SK-N-SH (cell line): ENCODE measurements at regions not wholly inside any gene's neighbourhood (a gene's known extent, or its start where the extent isn't known, plus 50 kb on each side); places are given as distances from the start of the nearest gene placed in this dataset.
A peak's percentile ranks its signal among the peaks of the same experiment; 100 is the strongest.

Source experiments
- CTCF ChIA-PET: fragments of 300-600, 350-600 bp; formaldehyde crosslinking; extraction: SDS; loops from one replicate; lab custom pipeline; 2021; lab: Yijun Ruan, JAX
- POLR2A ChIA-PET: fragments of 350-600 bp; sonication (Branson Sonifier 250); formaldehyde crosslinking; extraction: SDS; loops from one replicate; lab custom pipeline; 2020; ENCODE audit warnings: antibody characterized with exemption, inconsistent platforms; lab: Yijun Ruan, JAX
- DNase-seq: peaks from one replicate; pipeline ENCODE4 v3.0.0; 2012
- H2AFZ ChIP-seq: fragments of 200-600 bp; sonication (generic); 2 replicates; pipeline ENCODE4 v1.8.1; 2016; ENCODE audit warnings: antibody characterized with exemption, mild to moderate bottlenecking, low read depth
- H3F3A ChIP-seq: fragments of 200-600 bp; sonication (generic); replicated peaks from 2 replicates; pipeline ENCODE3; 2016; ENCODE audit warnings: antibody characterized with exemption, mild to moderate bottlenecking; ENCODE audit not compliant: insufficient read depth
- H3K27ac ChIP-seq, 2 experiments: fragments of 200-500 bp in 1 of 2; fragments of 200-600 bp in 1 of 2; sonication (Bioruptor generic) in 1 of 2; sonication (generic), shearing (Covaris generic) in 1 of 2; 2 replicates each; pipeline versions ENCODE4 v1.5.1 to v1.6.1; 2014 to 2016; ENCODE audit warnings: low read depth in 2 of 2, inconsistent platforms in 1 of 2, low read length in 1 of 2, mild to moderate bottlenecking in 1 of 2, mixed read lengths in 1 of 2
- H3K27me3 ChIP-seq: fragments of 200-600 bp; sonication (generic), shearing (Covaris generic); 2 replicates; pipeline ENCODE4 v1.6.1; 2016; ENCODE audit warnings: mixed run types; ENCODE audit not compliant: insufficient read depth
- H3K36me3 ChIP-seq, 2 experiments: fragments of 200-500 bp in 1 of 2; fragments of 200-600 bp in 1 of 2; sonication (Bioruptor generic) in 1 of 2; sonication (generic) in 1 of 2; replicated peaks in 1 of 2; 2 replicates each; pipeline versions ENCODE3 to v1.5.1; 2014 to 2016; ENCODE audit warnings: low read length in 1 of 2, mild to moderate bottlenecking in 1 of 2; ENCODE audit not compliant: insufficient read depth in 2 of 2, control insufficient read depth in 1 of 2
- H3K4me1 ChIP-seq, 2 experiments: fragments of 200-500 bp in 1 of 2; fragments of 200-600 bp in 1 of 2; sonication (Bioruptor generic) in 1 of 2; sonication (generic), shearing (Covaris generic) in 1 of 2; 2 replicates each; pipeline versions ENCODE4 v1.5.1 to v1.6.1; 2014 to 2016; ENCODE audit warnings: low read depth in 1 of 2, low read length in 1 of 2, mixed run types in 1 of 2; ENCODE audit not compliant: insufficient read depth in 2 of 2, control insufficient read depth in 1 of 2
- H3K4me2 ChIP-seq: fragments of 200-600 bp; sonication (generic), shearing (Covaris generic); 2 replicates; pipeline ENCODE4 v1.6.1; 2017; ENCODE audit warnings: mixed run types
- H3K4me3 ChIP-seq, 2 experiments: fragments of 200-500 bp in 1 of 2; fragments of 200-600 bp in 1 of 2; sonication (Bioruptor generic) in 1 of 2; sonication (generic), shearing (Covaris generic) in 1 of 2; 2 replicates each; pipeline versions ENCODE4 v1.5.1 to v1.8.1; 2014 to 2016; ENCODE audit warnings: low read depth in 2 of 2, inconsistent platforms in 1 of 2, low read length in 1 of 2, mild to moderate bottlenecking in 1 of 2, mixed read lengths in 1 of 2, moderate library complexity in 1 of 2
- H3K79me2 ChIP-seq: fragments of 200-600 bp; sonication (generic); 2 replicates; pipeline ENCODE4 v1.8.1; 2017; ENCODE audit warnings: mild to moderate bottlenecking; ENCODE audit not compliant: insufficient read depth
- H3K9ac ChIP-seq: fragments of 200-600 bp; sonication (generic); 2 replicates; pipeline ENCODE4 v1.6.1; 2017; ENCODE audit warnings: mixed run types
- H3K9me2 ChIP-seq: fragments of 200-600 bp; sonication (generic); 2 replicates; pipeline ENCODE4 v1.6.1; 2017; ENCODE audit warnings: mixed run types
- H3K9me3 ChIP-seq: fragments of 200-600 bp; sonication (generic); 2 replicates; pipeline ENCODE4 v1.6.1; 2017; ENCODE audit warnings: mixed run types, mild to moderate bottlenecking, moderate library complexity
- H4K20me1 ChIP-seq: fragments of 200-600 bp; sonication (generic); 2 replicates; pipeline ENCODE4 v1.6.1; 2017; ENCODE audit warnings: mild to moderate bottlenecking, mixed run types; ENCODE audit not compliant: insufficient read depth
- CHD2 ChIP-seq: fragments of 150-350 bp; IDR thresholded peaks from 2 replicates; pipeline ENCODE4 v1.6.1; 2018; ENCODE audit warnings: low read length; ENCODE audit not compliant: partially characterized antibody
- CTCF ChIP-seq: fragments of 200-600 bp; sonication (generic); IDR thresholded peaks from 2 replicates; pipeline ENCODE4 v1.6.1; 2017; ENCODE audit warnings: antibody characterized with exemption, mild to moderate bottlenecking, moderate library complexity
- ELF1 ChIP-seq: IDR thresholded peaks from 2 replicates; pipeline ENCODE4 v1.4.0; 2012
- EP300 ChIP-seq, 2 experiments: IDR thresholded peaks; 2 replicates each; pipeline versions ENCODE4 v1.4.0 to v1.6.1; 2012; ENCODE audit warnings: borderline replicate concordance in 1 of 2, low read depth in 1 of 2, low read length in 1 of 2
- EZH2phosphoT487 ChIP-seq: fragments of 200-600 bp; sonication (generic); IDR thresholded peaks from 2 replicates; pipeline ENCODE4 v1.6.1; 2017; ENCODE audit warnings: low read depth, mixed run types, mild to moderate bottlenecking, antibody characterized with exemption, moderate library complexity, borderline replicate concordance
- FOSL2 ChIP-seq: IDR thresholded peaks from 2 replicates; pipeline ENCODE4 v1.4.0; 2012; ENCODE audit warnings: low read depth, mild to moderate bottlenecking, moderate library complexity, borderline replicate concordance
- FOXM1 ChIP-seq: IDR thresholded peaks from 2 replicates; pipeline ENCODE4 v1.4.0; 2012; ENCODE audit warnings: low read depth, mild to moderate bottlenecking
- GABPA ChIP-seq: IDR thresholded peaks from 2 replicates; pipeline ENCODE4 v1.4.0; 2012; ENCODE audit warnings: low read depth, mild to moderate bottlenecking
- JUND ChIP-seq: IDR thresholded peaks from 2 replicates; pipeline ENCODE4 v1.4.0; 2012
- MAX ChIP-seq: IDR thresholded peaks from 2 replicates; pipeline ENCODE4 v1.4.0; 2012; ENCODE audit warnings: low read depth
- MEF2A ChIP-seq: IDR thresholded peaks from 2 replicates; pipeline ENCODE4 v1.4.0; 2012; ENCODE audit warnings: low read depth, borderline replicate concordance
- NFIC ChIP-seq: IDR thresholded peaks from 2 replicates; pipeline ENCODE4 v1.4.0; 2012; ENCODE audit warnings: borderline replicate concordance
- NRF1 ChIP-seq: IDR thresholded peaks from 2 replicates; pipeline ENCODE4 v1.6.1; 2012; ENCODE audit warnings: low read depth, mild to moderate bottlenecking, low read length
- PBX3 ChIP-seq: IDR thresholded peaks from 2 replicates; pipeline ENCODE4; 2012
- POLR2AphosphoS5 ChIP-seq: IDR thresholded peaks from 2 replicates; pipeline ENCODE4 v1.6.1; 2012; ENCODE audit warnings: low read depth, low read length
- RAD21 ChIP-seq: IDR thresholded peaks from 2 replicates; pipeline ENCODE4 v1.6.1; 2012; ENCODE audit warnings: mild to moderate bottlenecking, low read length
- RCOR1 ChIP-seq: fragments of 150-350 bp; IDR thresholded peaks from 2 replicates; pipeline ENCODE4 v1.6.1; 2017; ENCODE audit warnings: antibody characterized with exemption, low read length
- REST ChIP-seq: IDR thresholded peaks from 2 replicates; pipeline ENCODE4 v1.6.1; 2012; ENCODE audit warnings: mild to moderate bottlenecking, low read depth, low read length, moderate library complexity
- RFX5 ChIP-seq: IDR thresholded peaks from 2 replicates; pipeline ENCODE4 v1.6.1; 2012; ENCODE audit warnings: mild to moderate bottlenecking, improper control_type of control experiment, low read length
- RXRA ChIP-seq: IDR thresholded peaks from 2 replicates; pipeline ENCODE4 v1.4.0; 2012; ENCODE audit warnings: low read depth, mild to moderate bottlenecking, borderline replicate concordance
- SMC3 ChIP-seq: IDR thresholded peaks from 2 replicates; pipeline ENCODE4 v1.6.1; 2012; ENCODE audit warnings: low read depth, low read length, improper control_type of control experiment
- TAF1 ChIP-seq: IDR thresholded peaks from 2 replicates; pipeline ENCODE4 v1.6.1; 2012; ENCODE audit warnings: low read depth, mild to moderate bottlenecking, low read length, moderate library complexity, borderline replicate concordance
- TCF12 ChIP-seq: IDR thresholded peaks from 2 replicates; pipeline ENCODE4 v1.4.0; 2012
- TEAD4 ChIP-seq: IDR thresholded peaks from 2 replicates; pipeline ENCODE4 v1.4.0; 2012; ENCODE audit warnings: mild to moderate bottlenecking, borderline replicate concordance; ENCODE audit not compliant: insufficient read depth
- YY1 ChIP-seq: IDR thresholded peaks from 2 replicates; pipeline ENCODE4 v1.4.0; 2012; ENCODE audit warnings: low read depth, mild to moderate bottlenecking
- ZBTB33 ChIP-seq: IDR thresholded peaks from 2 replicates; pipeline ENCODE4 v1.4.0; 2012; ENCODE audit warnings: low read depth, borderline replicate concordance
- WGBS: methylation state at CpG from one replicate; pipeline ENCODE4 v1.1.6; 2017; ENCODE audit warnings: low lambda C conversion rate; 5-methylcytosine and 5-hydroxymethylcytosine counted together

- ChIA-PET CTCF (no interaction called here), POLR2A (no interaction called here)
- 0% methylated on average over 1 of the region's 1 CpG for WGBS
- TF ChIP-seq RXRA (peak; percentile 64), PBX3 (peak; percentile 92), CTCF (no peak), FOSL2 (peak; percentile 85), TEAD4 (peak; percentile 91; the same call in 1 of the 2 replicates), YY1 (0 out of 2 replicates have a peak, but pooled peaks have one; percentile 20), EP300 (IDR thresholded peaks at IDR 0.05; ENCODE audit: borderline replicate concordance in 1 of 2, low read depth in 1 of 2, low read length in 1 of 2) (peak in 1 of 2 experiments; percentile 88; a peak in 2 of 4 replicates), JUND (peak; percentile 91), EZH2phosphoT487 (no peak), NRF1 (no peak), NFIC (peak; percentile 48; the same call in 1 of the 2 replicates), RCOR1 (no peak), MAX (no peak; the same call in 1 of the 2 replicates), FOXM1 (peak; percentile 53; the same call in 1 of the 2 replicates), TCF12 (peak; percentile 92), CHD2 (no peak), TAF1 (peak; percentile 7; the same call in 1 of the 2 replicates), MEF2A (peak; percentile 40; the same call in 1 of the 2 replicates), ELF1 (peak; percentile 58; the same call in 1 of the 2 replicates), REST (0 out of 2 replicates have a peak, but pooled peaks have one; percentile 13), RFX5 (no peak), SMC3 (no peak), GABPA (peak; percentile 24; the same call in 1 of the 2 replicates), RAD21 (no peak), ZBTB33 (peak; percentile 67; the same call in 1 of the 2 replicates), POLR2AphosphoS5 (peak; percentile 54; the same call in 1 of the 2 replicates)
- Histone ChIP-seq H4K20me1 (no peaks in the 10 kb centered on the region), H3K9me3 (no peaks in the 10 kb centered on the region), H3K9me2 (no peaks in the 10 kb centered on the region), H3K27me3 (no peaks in the 10 kb centered on the region), H3K27ac (peak overlapping the region; percentile 86 to 99), H2AFZ (peak overlapping the region; percentile 86; the same call in 1 of the 2 replicates), H3K79me2 (no peaks in the 10 kb centered on the region), H3K9ac (peak overlapping the region; percentile 75), H3K4me1 (peaks cover 2 to 7% of the 10 kb centered on the region in 2 experiments; a peak in 2 of 4 replicates), H3K36me3 (no peaks in the 10 kb centered on the region), H3K4me2 (peak overlapping the region; percentile 56), H3F3A (peaks cover 23% of the 10 kb centered on the region), H3K4me3 (no peak overlapping the region)
- peak; percentile 5 for DNase-seq
Observed at GRCh38 chr1:100597061-100597741, 59.3 kb downstream of the GPR88 start.
